ENCODE measurements at regions not wholly inside any gene's neighbourhood (a gene's known extent, or its start where the extent isn't known, plus 50 kb on each side); places are given as distances from the start of the nearest gene placed in this dataset.

DNA sequence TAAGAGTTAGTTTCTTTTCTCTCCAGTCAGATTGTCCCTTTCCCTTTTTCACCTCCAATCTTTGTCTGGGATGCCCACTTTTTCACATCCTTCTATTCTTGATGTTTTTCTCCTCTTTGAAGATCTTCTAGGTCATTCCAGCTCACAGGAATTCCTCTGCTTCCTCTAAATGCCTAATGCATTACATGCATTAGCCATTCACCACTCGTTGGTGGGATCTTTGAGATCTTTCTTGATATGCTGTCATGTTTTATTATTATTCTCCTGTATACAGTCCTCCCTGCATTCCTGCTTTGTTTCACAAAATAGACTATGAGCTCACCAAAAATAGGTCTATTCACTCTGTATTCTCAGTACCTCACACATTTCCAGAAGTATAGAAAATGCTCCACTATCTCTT lies 129.0 kb downstream of the LYPLAL1 start:
- no peak for DNase-seq

DNA sequence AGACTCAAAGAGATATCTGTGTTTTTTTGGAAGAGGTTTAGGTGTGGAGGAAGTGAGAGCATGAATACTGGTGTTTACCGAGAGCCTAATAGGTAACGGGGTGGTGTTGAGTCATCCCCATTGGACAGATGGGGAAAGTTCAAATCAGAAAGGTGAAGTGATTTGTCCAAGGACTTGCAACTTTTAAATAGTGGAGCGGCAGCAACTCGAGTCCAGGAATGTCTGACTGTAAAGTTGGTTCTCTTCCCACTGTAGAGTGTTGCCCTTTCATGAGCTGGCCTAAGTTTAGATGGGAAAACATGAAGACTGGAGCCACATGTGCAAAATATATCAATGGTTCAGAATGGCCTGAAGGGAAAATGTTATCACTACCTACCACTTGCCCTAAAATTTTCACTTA lies 125.7 kb downstream of the LYPLAL1 start:
- no peak for DNase-seq

DNA sequence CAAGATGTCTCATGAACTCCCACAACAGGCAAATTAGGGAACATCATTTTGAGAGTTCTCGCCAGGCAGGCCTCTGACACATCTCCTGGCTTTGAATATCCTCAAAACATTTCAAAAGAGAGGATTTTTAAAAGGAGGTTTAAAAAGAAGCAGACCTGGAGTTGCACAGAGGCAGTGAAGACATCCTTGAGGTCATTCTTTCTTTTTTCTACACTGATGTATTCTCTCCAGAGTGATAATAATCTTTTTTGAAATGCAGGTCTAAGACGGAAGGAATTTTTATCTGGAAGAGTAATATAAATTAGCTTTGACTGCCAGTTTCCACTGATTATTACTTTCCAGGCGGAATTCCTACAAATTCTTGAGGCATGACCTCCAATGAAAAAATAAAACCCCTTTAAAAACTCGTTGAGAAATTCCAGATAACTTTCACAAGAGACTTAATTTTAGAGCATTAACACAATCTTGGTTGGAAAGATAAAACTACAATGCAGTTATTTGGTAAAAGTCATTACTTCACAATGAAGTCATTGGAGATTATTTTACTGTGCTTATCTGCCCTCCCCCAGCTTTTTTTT lies 125.0 kb downstream of the LYPLAL1 start:
- DNase-seq, result no peak

DNA sequence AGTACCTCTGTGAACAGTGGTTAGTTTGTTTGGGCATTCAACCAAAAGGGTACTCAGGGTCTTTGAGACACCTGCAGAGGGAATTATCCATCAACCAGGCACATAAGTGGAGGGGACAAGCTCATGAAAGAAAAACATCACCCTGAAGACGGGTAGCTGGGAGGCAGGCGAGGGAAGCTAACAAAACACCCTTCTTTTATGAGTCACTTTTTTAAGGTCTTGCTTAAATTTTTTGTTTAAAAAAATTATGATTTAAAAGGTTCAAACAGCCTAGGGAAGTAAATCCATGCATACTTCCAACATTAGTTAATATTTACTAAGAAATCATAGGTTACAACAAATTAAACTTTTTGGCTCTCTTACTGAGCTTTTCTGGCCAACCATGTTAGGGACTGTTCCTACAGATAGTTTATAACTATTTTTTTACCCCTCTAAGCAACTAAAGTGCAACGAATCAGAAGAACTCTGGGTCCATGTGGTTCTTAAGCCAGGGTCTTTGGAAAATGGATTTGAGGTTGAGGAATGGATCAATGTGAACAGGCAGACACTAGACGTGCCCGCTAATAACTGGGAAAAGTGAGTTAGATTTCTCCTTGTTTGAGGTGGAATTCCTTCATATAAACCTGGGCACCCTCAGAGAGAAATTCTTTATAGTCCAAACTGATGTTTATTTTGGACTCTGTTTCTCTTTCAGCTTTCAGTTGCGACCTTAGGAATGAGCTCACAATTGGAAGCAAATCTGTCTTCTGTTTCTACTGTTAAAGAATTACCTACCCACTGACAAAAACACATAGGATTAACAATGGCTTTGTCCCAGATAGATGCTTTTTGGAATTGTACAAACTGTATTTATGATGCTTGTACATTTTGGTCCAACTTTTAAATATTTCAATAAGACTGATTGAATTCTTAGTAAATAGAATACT lies 123.0 kb downstream of the LYPLAL1 start:
- no peak for DNase-seq

DNA sequence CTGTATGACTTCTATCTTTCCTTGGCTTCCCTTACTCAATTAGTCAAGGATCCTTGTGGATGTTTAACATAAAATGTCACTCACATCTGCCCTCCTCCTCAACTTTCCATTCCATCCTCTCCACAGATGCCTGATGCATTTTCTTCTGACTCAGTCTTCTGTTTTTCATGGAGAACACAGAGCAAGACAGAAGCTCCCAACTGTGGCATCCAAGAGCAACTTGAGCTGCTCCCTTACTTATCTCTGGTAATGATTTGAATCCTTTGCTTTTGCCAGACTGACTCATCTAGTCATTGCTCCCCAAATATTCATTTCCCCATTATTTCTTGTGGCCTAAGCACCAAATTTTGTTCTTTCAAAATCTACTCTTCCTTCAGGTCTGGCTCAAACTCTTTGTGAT lies 120.6 kb downstream of the LYPLAL1 start:
- no peak for DNase-seq

DNA sequence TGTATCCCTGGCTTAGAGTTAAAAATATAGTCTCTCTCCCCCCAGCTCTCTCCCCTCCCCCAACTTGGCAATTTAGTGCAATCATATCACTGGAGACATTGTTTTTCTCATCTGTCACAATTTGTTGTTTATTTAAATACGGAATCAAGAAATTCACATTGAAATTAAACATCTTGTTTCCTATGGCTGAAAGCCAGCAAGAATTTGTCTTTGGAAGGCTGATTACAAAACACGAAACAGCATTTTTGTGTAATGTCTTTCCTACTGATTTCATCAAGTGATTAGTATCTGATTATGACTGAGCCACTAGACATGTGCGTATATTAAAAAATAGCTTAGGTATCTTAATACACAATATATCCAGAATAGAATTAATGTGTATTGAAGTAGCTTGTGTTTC lies 119.7 kb downstream of the LYPLAL1 start:
- no peak for DNase-seq

DNA sequence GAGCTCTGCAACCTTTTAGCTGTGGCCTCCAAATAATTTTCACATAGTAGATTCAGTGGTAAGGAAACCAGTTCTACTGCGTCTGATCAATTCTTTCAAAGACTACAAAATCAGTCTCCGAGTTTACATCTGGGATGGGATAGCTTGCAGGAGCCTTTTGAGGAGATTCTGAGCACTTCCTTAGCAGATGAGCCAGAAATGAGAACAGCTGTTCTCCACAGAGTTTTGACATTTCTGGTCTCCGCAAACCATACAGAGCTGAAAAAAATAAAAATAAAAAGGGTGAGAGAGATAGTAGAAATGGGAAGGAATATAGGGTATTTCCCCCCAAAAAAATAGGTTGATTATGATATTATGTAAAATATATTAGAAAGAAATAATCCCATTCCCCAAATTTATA lies 119.3 kb downstream of the LYPLAL1 start:
- DNase-seq, result no peak

DNA sequence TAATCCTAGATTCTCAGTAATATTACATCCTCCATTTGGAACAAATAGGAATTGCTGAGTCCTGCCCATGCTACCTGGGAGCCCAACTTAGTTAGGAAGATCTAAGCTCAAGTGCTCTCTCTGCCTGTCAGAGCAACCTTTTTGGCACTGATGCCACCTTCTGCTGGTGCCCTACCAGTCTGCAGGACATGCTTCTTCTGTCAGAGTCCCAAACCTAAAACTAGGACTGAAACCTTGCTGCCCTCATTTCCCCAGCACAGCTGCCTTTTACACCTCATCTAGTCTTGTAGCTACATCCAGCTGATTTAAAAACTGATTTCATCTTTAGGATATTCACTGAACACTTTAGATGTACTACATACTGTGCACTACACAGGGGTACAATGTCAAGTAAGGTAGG lies 118.7 kb downstream of the LYPLAL1 start:
- no peak for DNase-seq

DNA sequence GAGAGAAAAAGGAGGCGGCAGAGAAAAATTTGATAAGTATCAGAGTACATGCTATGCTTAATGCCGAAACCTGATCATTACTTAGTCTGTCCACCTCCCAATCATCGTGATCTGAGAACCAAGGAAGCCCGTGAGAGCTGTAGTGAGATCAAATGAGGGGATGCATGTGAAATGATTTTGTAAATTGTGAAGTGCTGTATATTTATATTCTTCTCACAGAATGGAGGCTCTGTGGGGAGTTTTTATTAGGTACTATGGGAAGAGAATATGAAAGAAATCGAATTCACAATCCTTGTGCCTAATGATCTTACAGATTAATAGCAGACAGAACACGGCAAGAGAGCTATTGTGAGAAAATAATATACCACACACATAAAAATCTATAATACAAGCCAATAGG lies 115.5 kb downstream of the LYPLAL1 start:
- no peak for DNase-seq

DNA sequence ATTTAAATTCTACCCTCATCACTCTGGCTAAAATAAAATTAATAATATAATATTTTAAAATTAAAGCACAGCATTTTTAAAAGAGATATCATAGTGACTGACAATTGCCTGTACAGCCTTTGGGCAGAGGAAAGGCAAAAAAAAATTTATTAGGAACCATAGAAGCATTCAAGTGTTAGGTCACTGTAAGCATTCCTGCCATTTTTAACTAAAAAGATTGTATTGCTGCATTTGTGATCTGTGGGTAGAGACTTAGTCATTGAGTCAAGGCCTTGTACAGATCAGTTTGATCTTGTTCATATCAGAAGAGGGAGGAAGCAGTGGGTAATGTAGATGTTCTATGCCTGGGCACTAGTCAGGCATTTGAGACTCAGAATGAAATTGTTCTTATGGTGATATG lies 109.9 kb downstream of the LYPLAL1 start:
- no peak for DNase-seq

DNA sequence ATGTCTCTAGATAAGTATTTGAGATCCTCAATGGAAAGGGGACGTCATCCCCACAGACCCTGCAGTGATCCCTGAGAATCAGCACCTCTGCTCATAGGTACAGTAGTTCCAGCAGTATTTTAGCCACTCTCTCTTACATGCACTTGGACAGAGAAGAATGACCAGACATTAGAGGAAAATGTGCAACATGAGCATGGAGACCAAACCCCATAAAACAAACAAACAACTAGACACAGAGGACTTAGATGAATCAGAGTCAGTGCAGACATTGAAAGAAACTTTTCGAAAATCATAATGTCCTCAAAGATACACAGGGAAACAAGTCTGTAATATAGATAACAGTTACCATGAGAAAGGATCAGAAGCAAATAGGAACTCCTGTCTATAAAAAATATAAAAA lies 108.2 kb downstream of the LYPLAL1 start:
- no peak for DNase-seq

DNA sequence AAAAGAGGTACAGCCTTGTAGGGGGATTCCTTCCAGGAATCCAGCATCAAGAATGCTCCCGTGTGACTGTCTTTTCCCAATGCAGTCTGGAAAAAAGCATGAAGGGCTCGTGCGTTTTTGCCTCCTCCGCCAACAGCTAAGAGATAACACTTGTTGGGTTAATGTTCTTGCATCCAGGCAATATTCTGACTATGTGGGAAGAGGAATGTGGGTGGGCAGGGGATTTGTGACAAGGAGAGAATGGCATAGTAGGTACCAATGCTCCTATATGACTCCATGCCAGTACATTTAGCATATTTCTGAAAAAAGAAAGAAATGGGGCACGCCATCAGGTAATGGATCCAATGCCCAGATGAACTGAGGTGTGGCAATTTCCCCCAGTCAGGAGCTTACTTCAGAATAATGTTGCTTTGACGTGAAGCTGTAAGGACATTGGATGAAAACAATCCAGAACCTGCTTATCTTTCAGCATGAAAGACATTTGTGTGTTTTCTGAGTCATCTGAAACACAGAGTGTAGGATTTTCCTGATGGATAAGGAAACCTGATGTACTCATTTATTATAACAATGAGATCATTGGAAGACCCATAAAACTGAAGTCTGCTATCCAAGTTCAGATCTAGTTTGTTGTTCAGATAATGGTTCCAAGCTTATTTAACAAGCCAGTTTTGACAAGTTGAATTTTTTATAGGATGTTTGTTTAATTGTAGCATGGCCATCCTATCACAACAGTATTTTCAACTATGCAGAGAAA lies 105.5 kb downstream of the LYPLAL1 start:
- no peak for DNase-seq

DNA sequence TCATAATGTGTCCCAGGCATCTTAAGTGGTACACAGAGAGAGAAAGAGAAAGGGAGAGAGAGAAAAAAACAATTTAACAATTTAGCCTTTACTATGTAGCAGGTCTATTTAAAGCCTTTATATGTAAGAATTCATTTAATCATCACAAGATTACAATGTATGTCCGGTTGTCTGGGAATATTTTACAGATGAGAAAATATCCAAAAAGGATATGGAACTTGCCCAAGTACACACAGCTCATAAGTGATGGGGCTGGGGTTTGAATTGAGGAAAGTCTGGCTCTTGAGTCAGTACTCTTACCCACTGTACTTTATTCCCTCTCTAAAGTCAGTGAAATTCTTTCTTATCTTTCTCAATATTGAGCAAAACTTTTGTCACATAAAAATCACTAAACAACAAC lies 104.6 kb downstream of the LYPLAL1 start:
- no peak for DNase-seq

DNA sequence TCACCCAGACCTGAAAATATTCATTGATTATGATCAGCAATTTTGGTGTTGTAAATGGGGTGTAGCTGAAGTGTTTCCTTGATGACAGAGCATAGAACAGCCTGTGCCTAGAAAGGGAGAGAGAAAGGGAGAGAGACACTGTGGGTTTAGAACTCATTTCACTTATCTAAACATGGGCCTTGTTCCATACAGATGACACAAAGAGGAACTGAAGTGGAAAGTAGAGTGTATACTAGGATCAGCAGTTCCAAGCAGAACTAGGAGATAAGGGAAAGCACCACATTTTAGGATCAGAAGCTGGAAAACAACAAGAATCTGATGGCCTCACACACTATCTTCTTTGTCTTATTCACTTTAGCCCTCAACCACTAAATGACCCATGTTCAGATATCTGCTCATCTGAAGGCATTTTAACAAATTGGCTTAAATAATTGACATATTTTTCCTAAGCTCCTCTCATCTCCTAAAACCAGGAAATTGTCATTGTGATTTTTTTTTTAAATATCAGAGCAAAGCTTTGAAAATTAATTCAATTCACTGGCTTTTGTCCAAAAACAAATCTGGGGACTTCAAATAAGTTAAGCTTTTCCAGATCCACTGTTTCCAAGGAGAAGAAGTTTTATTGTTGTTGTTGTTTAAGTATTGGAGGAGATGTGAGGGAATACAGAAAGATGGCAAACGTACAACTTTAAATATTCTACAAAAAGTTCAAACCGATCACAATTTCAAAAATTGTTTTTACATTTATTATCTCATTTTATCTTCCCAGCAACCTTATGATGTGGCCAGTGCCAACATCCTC lies 103.8 kb downstream of the LYPLAL1 start:
- DNase-seq, result no peak

DNA sequence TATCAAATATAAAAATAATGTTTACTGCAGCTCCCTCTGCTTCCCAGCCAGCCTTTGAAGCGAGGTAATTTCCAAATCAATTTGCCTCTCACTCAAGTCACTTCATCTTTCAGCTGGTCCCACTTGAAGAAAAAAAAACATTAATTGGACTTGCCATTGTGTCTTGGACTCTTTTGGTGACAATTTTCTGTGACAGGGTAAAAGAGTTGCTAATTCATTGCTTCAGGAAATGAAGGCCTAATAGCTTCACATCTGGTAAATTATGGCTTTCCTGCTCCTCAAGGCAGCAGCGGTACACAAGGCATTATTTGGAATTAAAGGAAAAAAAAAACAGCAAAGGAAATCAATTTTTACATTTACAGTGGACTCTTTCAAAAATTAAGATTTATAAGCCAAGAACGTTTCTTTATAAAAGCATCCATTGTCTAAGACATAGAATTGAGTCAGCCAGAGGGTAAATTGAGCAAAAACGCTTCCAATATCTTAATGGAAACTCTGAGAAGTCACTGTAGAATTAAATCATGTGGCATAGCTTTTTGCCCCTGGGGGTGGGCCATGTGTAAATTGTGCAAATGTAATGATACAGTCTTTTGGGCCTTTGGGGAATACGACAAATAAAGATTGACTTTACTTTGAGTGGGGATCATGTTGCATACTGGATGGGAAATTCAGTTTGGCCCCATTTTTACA lies 102.5 kb downstream of the LYPLAL1 start:
- DNase-seq, result peak in 1 of 2 experiments; percentile 9

DNA sequence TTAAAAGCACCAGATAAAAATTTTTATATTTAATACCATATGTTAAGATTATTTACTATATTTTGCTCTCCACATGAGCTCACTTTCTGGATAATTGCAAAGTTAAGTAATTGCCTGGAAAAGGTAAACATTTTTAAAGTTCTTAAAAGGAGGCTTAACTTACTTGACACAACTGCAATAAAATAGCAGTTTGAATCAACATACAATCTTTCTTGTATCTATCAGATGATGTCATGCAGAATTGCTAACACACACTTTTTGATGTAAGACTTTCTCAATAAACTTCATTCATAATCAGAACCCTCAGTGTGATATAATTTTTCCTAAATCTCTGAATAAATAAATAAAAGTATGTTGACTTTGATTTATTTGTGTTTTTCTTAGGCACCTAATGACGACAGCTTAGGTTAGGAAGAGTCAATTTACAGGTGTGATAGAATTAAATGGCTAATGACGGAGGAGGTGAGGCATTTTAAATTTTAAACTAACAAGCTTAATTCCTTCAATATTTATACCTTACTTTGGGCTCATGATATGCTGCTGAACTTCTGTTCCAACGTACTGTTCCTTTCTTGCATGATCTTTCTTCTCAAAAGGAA lies 99.5 kb downstream of the LYPLAL1 start:
- DNase-seq, result no peak

DNA sequence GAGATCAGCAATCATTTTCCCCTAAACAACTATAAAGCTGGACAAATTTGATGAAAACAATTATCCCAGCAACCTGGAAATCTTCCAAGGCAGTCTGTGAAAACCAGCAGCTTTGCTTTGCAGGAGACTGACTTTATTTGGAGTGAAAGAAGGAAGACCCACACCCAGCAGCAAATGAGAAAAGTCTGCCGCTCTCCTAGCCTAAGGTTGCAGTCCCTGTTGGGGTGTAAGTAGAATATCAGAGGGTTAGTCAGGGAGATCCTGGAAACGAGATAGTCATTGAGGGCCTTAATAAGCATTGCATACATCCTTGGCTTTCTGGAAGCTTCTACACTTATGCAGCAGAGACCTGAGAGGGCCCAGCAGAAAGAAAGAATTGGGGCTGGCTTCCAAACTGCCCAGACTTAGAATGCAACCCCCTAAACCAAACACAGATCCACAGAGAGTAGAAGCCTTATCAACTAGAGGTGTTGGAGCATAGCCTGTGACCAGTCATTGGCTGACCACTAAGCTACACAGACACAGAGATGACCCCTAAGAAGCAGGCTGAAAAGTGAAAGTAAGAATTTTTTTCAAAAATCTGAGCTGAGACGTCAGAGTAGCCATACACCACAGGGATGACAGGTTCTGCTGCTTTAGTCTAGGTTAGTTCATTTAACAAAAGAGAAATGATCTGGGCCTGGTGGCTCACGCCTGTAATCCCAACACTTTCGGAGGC lies 98.3 kb downstream of the LYPLAL1 start:
- no peak for DNase-seq

DNA sequence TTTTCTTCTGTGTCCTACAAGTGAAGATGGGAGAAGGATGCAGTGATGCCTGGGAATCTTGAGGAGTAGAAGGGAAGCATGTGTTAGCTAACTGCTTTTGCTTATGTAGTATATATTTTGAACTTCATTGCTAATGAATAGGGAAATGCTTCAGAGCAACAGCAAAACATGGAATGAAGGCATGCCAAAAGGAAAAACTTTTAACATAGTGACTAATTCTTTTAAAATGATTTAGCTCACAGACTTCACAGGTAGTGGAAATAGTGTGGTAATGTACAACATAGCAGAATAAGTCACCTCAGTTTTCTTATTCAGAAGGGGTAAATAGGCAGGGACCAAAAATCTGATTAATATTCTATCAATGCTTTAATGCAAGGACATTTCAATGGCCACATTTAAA lies 95.5 kb downstream of the LYPLAL1 start:
- DNase-seq, result no peak

DNA sequence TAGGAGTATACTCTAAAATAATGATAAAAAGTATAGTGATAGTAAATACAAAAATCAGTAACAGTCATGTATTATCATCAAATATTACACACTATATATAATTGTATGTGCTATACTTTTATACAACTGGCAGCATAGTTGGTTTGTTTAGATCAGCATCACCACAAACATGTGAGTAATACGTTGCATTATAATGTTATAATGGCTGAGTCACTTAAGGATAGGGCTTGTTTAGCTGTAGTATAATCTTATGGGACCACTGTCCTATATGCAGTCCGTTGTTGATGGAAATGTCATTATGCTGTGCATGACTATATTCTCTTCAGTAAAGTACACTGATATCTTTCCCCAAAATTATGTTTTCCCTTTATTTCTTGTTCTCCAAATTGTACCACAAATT lies 92.8 kb downstream of the LYPLAL1 start:
- DNase-seq, result no peak

DNA sequence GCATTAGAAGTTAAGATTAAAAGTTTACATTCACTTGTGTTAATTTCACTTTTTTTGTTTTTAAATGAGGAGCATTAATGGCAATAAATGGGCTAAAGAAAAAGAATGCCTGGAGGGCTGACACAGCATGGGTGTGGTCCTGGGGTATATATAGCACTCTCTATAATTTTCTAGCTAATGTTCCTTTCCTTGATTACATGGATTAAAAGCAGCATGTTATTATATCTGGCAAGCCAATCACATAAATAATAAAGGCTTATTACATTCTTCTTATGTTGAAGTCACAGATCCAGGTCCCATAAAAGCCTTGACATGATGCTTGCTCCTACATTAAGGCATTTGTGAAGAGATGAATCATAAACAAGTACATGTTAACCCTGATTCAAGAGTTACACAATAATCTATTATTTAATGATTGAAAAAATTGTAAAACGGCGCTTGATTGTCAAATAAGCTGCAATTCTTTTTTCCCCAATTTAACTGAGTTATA lies 91.4 kb downstream of the LYPLAL1 start:
- no peak for DNase-seq

DNA sequence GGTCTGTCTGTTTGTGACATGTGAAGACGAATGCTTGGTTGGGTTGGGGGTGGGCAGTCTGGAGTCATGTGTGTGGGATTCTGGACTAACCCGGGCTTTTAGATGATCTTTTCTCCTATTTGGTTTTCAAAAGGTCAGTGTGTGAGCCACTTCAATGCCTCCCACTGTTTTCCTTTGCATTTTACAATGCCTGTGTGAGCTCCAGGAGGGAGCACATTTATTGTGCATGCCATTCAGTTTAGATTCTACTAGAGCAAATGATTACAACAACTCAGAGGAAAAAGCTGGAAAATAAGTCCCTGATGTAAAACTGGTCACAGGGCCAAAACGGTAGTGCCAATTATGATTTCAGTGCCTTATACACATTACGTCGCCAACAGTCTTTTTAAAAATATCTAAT lies 90.9 kb downstream of the LYPLAL1 start:
- DNase-seq, result no peak

Data from NCI-H1930 (cell line).